GM12873 (cell line): ENCODE measurements at regions not wholly inside any gene's neighbourhood (a gene's known extent, or its start where the extent isn't known, plus 50 kb on each side); places are given as distances from the start of the nearest gene placed in this dataset.

ENCODE experiments used
- TF ChIP-seq, protein P1 (sequence below): IDR thresholded peaks from 2 replicates; pipeline ENCODE4 v1.5.1; 2012; ENCODE audit warnings: low read depth, mild to moderate bottlenecking, moderate library complexity, low read length, control low read depth; ENCODE audit not compliant: insufficient read depth; ENCODE audit errors: missing control alignments

GRCh38 chr3:88983458-88983857 is 124.0 kb upstream of the EPHA3 start:
- TF ChIP-seq, protein P1, sequence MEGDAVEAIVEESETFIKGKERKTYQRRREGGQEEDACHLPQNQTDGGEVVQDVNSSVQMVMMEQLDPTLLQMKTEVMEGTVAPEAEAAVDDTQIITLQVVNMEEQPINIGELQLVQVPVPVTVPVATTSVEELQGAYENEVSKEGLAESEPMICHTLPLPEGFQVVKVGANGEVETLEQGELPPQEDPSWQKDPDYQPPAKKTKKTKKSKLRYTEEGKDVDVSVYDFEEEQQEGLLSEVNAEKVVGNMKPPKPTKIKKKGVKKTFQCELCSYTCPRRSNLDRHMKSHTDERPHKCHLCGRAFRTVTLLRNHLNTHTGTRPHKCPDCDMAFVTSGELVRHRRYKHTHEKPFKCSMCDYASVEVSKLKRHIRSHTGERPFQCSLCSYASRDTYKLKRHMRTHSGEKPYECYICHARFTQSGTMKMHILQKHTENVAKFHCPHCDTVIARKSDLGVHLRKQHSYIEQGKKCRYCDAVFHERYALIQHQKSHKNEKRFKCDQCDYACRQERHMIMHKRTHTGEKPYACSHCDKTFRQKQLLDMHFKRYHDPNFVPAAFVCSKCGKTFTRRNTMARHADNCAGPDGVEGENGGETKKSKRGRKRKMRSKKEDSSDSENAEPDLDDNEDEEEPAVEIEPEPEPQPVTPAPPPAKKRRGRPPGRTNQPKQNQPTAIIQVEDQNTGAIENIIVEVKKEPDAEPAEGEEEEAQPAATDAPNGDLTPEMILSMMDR = no peak

- TF ChIP-seq, protein P1 = no peak
Measured at GRCh38 chr3:88984256-88984655, 123.2 kb upstream of the EPHA3 start.

DNA sequence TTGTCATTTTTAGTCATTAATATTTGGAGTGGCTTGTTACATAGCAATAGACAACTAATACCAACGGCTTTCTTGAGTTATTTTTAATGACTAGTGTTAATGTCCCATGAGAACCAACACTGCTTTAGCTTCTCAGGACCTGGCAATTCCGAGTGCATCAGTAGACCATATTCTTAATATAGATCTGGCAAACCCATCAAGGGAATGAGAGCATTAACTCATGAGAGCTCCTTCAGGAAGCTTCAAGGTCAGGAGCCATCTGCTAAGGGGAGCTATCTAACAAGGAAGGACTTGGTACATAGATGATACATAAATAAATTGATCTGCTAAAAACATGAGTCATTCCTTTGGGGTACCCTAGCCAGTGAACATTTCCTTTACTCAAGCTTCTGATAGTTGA is 122.6 kb upstream of the EPHA3 start:
- TF ChIP-seq, protein P1 = no peak

- TF ChIP-seq, protein P1 = no peak
Measured at GRCh38 chr3:88985491-88985890, 121.9 kb upstream of the EPHA3 start.

GRCh38 chr3:88986834-88987233 is 120.6 kb upstream of the EPHA3 start:
- TF ChIP-seq, protein P1 = no peak

DNA sequence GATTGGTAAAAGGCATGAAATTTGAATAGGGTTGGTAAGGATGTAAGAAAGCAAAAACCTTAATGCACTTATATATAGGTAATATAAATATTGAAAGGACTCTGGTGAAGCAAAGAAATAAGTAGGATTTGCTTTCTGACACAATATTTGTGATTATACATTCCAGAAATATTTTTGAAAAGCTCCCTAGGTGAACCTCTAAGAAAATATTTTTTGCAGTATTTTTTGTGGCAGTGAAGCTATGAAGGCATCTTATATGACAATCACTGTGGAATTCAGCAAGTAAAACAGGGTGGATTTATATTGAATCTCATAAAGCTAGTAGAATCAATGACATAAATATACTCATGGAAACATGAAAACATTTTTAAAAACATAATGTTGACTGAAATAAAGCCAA is 119.6 kb upstream of the EPHA3 start:
- TF ChIP-seq, protein P1 = no peak

- TF ChIP-seq, protein P1 = no peak
Measured at GRCh38 chr3:88988906-88989305, 118.5 kb upstream of the EPHA3 start.
